GM10248 (cell line): ENCODE measurements at regions not wholly inside any gene's neighbourhood (a gene's known extent, or its start where the extent isn't known, plus 50 kb on each side); places are given as distances from the start of the nearest gene placed in this dataset.

ENCODE experiments used
- CTCF ChIA-PET: fragments of 300-600 bp; sonication (Branson Sonifier 250); formaldehyde crosslinking; extraction: SDS; loops from one replicate; lab custom pipeline; 2021; ENCODE audit warnings: antibody characterized with exemption; lab: Yijun Ruan, JAX
- POLR2A ChIA-PET: fragments of 350-650 bp; sonication (Branson Sonifier 250); formaldehyde crosslinking; extraction: SDS; loops from one replicate; lab custom pipeline; 2020; ENCODE audit warnings: antibody characterized with exemption; lab: Yijun Ruan, JAX
- DNase-seq: peaks from one replicate; pipeline ENCODE4 v3.0.0; 2012; ENCODE audit errors: extremely low spot score
- TF ChIP-seq, protein P1 (sequence below): IDR thresholded peaks from 2 replicates; pipeline ENCODE4 v1.5.1; 2012; ENCODE audit warnings: mild to moderate bottlenecking, low read depth; ENCODE audit errors: extremely low read depth, missing control alignments, control extremely low read depth

DNA sequence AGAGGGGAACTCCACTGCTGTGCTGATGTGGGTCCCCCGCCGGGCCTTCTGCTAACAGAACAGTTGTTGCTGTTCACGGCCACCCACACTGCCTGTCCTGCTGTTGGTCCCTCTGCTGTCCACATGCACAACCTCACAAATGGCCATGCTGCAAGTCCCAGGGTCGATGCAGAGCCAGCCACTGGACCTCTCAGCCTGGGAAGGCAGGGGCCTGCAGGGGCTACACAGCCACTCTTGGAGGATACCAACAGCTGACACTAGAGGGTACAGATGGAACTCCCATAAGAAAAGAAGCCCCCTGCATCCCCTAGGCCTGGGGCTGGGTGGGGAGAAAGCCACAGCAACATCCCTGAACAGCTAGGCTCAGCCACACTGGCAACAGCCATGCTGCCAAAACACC lies 104.4 kb upstream of the IQSEC1 start:
- TF ChIP-seq, protein P1, sequence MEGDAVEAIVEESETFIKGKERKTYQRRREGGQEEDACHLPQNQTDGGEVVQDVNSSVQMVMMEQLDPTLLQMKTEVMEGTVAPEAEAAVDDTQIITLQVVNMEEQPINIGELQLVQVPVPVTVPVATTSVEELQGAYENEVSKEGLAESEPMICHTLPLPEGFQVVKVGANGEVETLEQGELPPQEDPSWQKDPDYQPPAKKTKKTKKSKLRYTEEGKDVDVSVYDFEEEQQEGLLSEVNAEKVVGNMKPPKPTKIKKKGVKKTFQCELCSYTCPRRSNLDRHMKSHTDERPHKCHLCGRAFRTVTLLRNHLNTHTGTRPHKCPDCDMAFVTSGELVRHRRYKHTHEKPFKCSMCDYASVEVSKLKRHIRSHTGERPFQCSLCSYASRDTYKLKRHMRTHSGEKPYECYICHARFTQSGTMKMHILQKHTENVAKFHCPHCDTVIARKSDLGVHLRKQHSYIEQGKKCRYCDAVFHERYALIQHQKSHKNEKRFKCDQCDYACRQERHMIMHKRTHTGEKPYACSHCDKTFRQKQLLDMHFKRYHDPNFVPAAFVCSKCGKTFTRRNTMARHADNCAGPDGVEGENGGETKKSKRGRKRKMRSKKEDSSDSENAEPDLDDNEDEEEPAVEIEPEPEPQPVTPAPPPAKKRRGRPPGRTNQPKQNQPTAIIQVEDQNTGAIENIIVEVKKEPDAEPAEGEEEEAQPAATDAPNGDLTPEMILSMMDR, result no peak
- ChIA-PET POLR2A (interaction anchor here (0.5 kb wide), 1 partner anchor 105 kb away, joined by 3 read pairs; no protein-coding TSS in a partner anchor), CTCF (no interaction called here)
- DNase-seq, result no peak

DNA sequence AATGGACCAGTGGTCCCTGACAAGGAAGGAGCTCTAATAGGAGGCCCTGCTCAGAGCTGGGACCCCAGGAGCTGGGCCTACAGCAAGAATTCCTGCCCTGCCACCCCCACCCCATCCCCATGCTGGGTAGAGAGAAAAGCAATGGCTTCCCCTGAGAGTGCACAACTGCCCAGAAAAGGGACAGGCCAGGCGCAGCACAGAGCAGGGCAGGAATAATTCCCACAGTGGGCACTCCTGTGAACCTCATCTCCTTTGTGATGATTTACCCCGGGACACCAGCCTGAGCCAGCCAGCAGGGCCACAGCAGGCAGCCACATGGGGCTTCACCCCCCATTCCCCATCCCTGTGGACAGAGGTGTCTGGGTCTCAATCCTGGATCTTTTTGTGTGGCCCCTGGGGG lies 104.0 kb upstream of the IQSEC1 start:
- CTCF ChIA-PET, result no interaction called here
- TF ChIP-seq, protein P1, result no peak

DNA sequence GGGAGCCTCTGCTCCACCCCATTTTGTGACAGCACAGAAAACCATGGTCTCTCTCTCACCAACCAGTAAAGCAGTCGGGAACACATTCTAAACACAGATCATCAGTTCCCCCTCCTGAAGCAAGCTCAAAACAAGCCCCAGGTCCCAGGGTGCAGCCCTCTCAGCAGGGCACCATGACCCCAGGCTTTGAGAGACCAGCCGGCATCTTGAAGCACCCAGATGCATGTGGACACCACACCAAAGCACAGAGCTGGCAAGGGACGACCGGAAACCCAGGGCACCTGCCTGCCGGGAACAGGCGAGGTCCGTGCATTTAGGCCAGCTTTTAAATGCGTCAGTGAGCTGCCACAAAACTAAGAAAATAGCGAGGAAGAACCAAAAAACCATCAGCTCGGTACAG lies 103.2 kb upstream of the IQSEC1 start:
- ChIA-PET CTCF (no interaction called here), POLR2A (no interaction called here)
- DNase-seq, result no peak
- TF ChIP-seq, protein P1, result no peak

More for the DNA sequence above, 104.0 kb upstream of the IQSEC1 start:
- POLR2A ChIA-PET, result no interaction called here
- DNase-seq, result no peak

DNA sequence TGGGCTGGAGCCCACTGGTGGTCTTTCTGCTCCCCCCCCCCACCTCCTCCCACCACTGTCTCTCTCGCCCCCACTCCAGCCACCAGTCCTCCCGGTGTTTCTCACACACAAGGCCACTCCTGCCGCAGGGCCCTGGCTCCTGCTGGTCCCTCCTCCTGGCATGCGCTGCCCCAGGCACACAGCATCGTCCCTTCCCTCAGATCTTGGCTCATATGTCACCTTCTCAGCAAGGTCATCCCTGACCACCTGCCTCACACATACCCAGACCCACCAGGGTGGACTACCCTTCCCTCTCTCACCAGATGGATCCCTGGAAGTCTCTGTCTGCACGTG lies 101.5 kb upstream of the IQSEC1 start:
- POLR2A ChIA-PET, result no interaction called here
- CTCF ChIA-PET, result no interaction called here
- TF ChIP-seq, protein P1, result no peak
- no peak for DNase-seq

DNA sequence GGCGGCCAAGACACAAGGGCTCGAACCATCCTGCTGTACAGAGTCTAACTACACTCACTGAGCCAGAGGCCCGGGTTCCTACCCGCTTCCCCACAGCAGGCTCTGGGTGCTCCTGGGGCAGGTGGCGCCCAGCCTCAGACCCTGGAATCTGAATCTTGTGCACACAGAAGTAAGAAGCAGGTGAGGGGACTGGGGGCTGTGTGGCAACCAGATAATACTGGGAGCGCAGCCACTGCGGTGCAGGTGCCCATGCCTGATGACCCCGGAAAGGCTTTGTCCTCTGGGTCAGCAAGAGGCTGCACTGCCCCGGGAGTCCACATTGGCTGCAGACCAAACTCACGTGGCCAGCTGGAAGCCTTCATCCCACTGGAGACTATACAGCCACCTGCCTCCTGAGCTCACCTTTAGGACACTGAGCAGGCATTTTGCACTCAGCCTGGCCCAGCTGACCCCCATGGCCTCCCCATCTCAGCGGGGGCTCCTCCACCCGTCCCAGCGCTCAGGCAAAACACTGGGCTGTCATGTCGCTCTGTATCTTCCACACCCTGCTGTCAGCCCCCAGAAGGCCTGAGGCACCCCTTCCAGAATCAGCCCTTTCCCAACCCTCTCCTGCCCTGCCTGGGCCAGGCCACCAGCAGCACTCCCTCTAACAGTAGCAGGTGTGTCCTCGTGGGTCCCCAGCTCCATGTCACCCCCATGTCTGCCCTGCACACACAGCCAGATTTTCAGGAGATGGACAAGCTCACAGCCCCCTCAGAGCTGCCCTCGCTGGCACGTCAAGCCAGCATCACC lies 101.0 kb upstream of the IQSEC1 start:
- no peak for DNase-seq
- POLR2A ChIA-PET, result no interaction called here
- CTCF ChIA-PET, result no interaction called here
- TF ChIP-seq, protein P1, result no peak

DNA sequence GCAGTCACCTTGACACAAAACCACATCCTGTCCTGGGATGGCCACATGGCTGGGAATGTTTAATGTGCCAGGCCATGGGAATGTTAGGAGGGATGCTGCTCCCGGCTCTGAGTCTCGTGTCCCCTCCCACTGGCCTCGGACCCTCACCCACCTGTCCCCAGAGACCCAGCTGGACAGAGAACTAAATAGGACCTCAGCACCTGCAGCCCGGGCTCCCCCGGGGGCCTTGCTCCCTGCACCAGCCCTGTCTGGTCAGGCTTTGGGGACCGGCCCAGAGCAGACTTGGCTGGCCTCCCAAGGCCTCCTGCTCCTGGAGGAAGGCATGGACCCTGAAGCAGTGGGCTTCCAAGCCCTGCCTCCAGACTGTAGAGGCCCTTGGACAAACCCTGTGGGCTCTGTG lies 100.0 kb upstream of the IQSEC1 start:
- CTCF ChIA-PET, result interaction anchor here (1.6 kb wide), 1 partner anchor 26 kb away, joined by 3 read pairs; no protein-coding TSS in a partner anchor
- TF ChIP-seq, protein P1, result no peak
- POLR2A ChIA-PET, result no interaction called here
- DNase-seq, result no peak
